ENCODE measurements at regions not wholly inside any gene's neighbourhood (a gene's known extent, or its start where the extent isn't known, plus 50 kb on each side); places are given as distances from the start of the nearest gene placed in this dataset.

- Histone ChIP-seq H3K4me1 (no peaks in the 10 kb centered on the region), H3K4me3 (no peak overlapping the region), H3K27ac (no peak overlapping the region), H3K36me3 (no peaks in the 10 kb centered on the region), H3K9me3 (no peaks in the 10 kb centered on the region), H3K27me3 (no peaks in the 10 kb centered on the region)
- no peak for DNase-seq (ENCODE audit: low spot score)
- no peak for TF ChIP-seq CTCF (IDR thresholded peaks at IDR 0.05)
Measured at GRCh38 chr2:66003931-66004330, 431.0 kb upstream of the MEIS1 start.

GRCh38 chr2:66001538-66001937 lies 433.4 kb upstream of the MEIS1 start:
- no peaks in the 10 kb centered on the region for H3K4me1 ChIP-seq
- no peaks in the 10 kb centered on the region for H3K36me3 ChIP-seq
- no peak overlapping the region for H3K27ac ChIP-seq
- H3K9me3 ChIP-seq = no peaks in the 10 kb centered on the region
- H3K4me3 ChIP-seq = no peak overlapping the region
- TF ChIP-seq CTCF (IDR thresholded peaks at IDR 0.05) = no peak
- no peaks in the 10 kb centered on the region for H3K27me3 ChIP-seq
- no peak for DNase-seq (ENCODE audit: low spot score)

- Histone ChIP-seq H3K4me1 (no peaks in the 10 kb centered on the region), H3K9me3 (no peaks in the 10 kb centered on the region), H3K36me3 (no peaks in the 10 kb centered on the region), H3K27ac (no peak overlapping the region), H3K4me3 (no peak overlapping the region), H3K27me3 (no peaks in the 10 kb centered on the region)
- DNase-seq (ENCODE audit: low spot score) = no peak
- no peak for TF ChIP-seq CTCF (IDR thresholded peaks at IDR 0.05)
Measured at GRCh38 chr2:66000901-66001300, 434.0 kb upstream of the MEIS1 start.

- no peaks in the 10 kb centered on the region for H3K9me3 ChIP-seq
- no peak overlapping the region for H3K27ac ChIP-seq
- no peak overlapping the region for H3K4me3 ChIP-seq
- no peaks in the 10 kb centered on the region for H3K4me1 ChIP-seq
- no peaks in the 10 kb centered on the region for H3K36me3 ChIP-seq
- no peaks in the 10 kb centered on the region for H3K27me3 ChIP-seq
- TF ChIP-seq CTCF (IDR thresholded peaks at IDR 0.05) = no peak
- DNase-seq (ENCODE audit: low spot score) = no peak
Measured at GRCh38 chr2:65999796-66000195, 435.1 kb upstream of the MEIS1 start.

GRCh38 chr2:65999103-65999502 lies 435.8 kb upstream of the MEIS1 start:
- TF ChIP-seq CTCF (IDR thresholded peaks at IDR 0.05) = no peak
- Histone ChIP-seq H3K4me3 (no peak overlapping the region), H3K9me3 (no peaks in the 10 kb centered on the region), H3K36me3 (no peaks in the 10 kb centered on the region), H3K27ac (no peak overlapping the region), H3K27me3 (no peaks in the 10 kb centered on the region), H3K4me1 (no peaks in the 10 kb centered on the region)
- DNase-seq (ENCODE audit: low spot score) = no peak

GRCh38 chr2:65997961-65998360 lies 437.0 kb upstream of the MEIS1 start:
- DNase-seq (ENCODE audit: low spot score) = no peak
- no peaks in the 10 kb centered on the region for H3K4me1 ChIP-seq
- no peaks in the 10 kb centered on the region for H3K27me3 ChIP-seq
- no peak for TF ChIP-seq CTCF (IDR thresholded peaks at IDR 0.05)
- H3K4me3 ChIP-seq = no peak overlapping the region
- H3K9me3 ChIP-seq = no peaks in the 10 kb centered on the region
- no peak overlapping the region for H3K27ac ChIP-seq
- H3K36me3 ChIP-seq = no peaks in the 10 kb centered on the region

All from right atrium auricular region (tissue), 2 donors.